IgD-negative memory B cell (primary cell): ENCODE measurements at regions not wholly inside any gene's neighbourhood (a gene's known extent, or its start where the extent isn't known, plus 50 kb on each side); places are given as distances from the start of the nearest gene placed in this dataset.

Experiments used
- H3K27ac Mint-ChIP-seq, 3 donors: one replicate each; pipeline ENCODE4 v1.8.0; 2020 to 2022; ENCODE audit warnings: mild to moderate bottlenecking in 3 of 3, mixed read lengths in 3 of 3, moderate library complexity in 1 of 3
- H3K27me3 Mint-ChIP-seq: one replicate; pipeline ENCODE4 v1.8.0; 2021; ENCODE audit warnings: mixed read lengths
- H3K36me3 Mint-ChIP-seq: one replicate; pipeline ENCODE4 v1.8.0; 2020; ENCODE audit warnings: mild to moderate bottlenecking, mixed read lengths
- H3K4me1 Mint-ChIP-seq, 3 donors: one replicate each; pipeline ENCODE4 v1.8.0; 2020 to 2022; ENCODE audit warnings: mixed read lengths in 3 of 3, mild to moderate bottlenecking in 1 of 3
- H3K4me3 Mint-ChIP-seq, 4 donors: one replicate each; pipeline ENCODE4 v1.8.0; 2020 to 2022; ENCODE audit warnings: mild to moderate bottlenecking in 4 of 4, mixed read lengths in 4 of 4, moderate library complexity in 3 of 4
- H3K9me3 Mint-ChIP-seq, 3 donors: one replicate each; pipeline ENCODE4 v1.8.0; 2020 to 2021; ENCODE audit warnings: mixed read lengths in 3 of 3, mild to moderate bottlenecking in 1 of 3

- Mint-ChIP-seq H3K4me1 (no peaks in the 10 kb centered on the region), H3K9me3 (peaks cover 2 to 24% (median 10%) of the 10 kb centered on the region in 3 donors), H3K4me3 (no peak overlapping the region), H3K36me3 (no peaks in the 10 kb centered on the region), H3K27me3 (no peaks in the 10 kb centered on the region), H3K27ac (no peak overlapping the region)
Measured at GRCh38 chr3:65251375-65251774, 563.6 kb upstream of the ADAMTS9 start.

GRCh38 chr3:65246561-65246960 is 558.8 kb upstream of the ADAMTS9 start:
- no peaks in the 10 kb centered on the region for H3K4me1 Mint-ChIP-seq
- H3K27me3 Mint-ChIP-seq, result no peaks in the 10 kb centered on the region
- no peak overlapping the region for H3K27ac Mint-ChIP-seq
- H3K9me3 Mint-ChIP-seq, result peaks cover 3 to 10% (median 10%) of the 10 kb centered on the region in 3 donors
- no peaks in the 10 kb centered on the region for H3K36me3 Mint-ChIP-seq
- no peak overlapping the region for H3K4me3 Mint-ChIP-seq

GRCh38 chr3:65245133-65246063 is 557.6 kb upstream of the ADAMTS9 start:
- Mint-ChIP-seq H3K9me3 (peaks cover 0 to 7% (median 3%) of the 10 kb centered on the region in 3 donors), H3K27ac (no peak overlapping the region), H3K4me3 (no peak overlapping the region), H3K27me3 (no peaks in the 10 kb centered on the region), H3K36me3 (no peaks in the 10 kb centered on the region), H3K4me1 (no peaks in the 10 kb centered on the region)

DNA sequence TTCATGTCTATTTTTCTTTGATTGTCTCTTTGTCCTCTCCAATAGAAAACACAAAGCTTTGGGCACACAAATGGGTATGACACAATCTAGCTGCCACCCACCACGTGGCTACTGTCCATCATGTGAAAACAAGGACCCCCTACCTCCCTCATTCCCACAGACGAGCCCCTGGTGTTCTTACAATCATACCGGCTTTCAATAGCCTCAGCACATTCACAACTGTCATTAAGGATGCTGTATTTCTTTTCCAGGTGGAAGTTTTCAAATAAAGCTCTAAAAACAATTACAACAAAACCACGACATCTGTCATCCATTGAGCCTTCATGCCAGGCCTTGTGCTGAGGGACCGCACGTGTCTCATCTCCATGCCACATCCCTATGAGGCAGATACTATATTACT is 552.6 kb upstream of the ADAMTS9 start:
- H3K27me3 Mint-ChIP-seq, result no peaks in the 10 kb centered on the region
- H3K36me3 Mint-ChIP-seq, result no peaks in the 10 kb centered on the region
- no peaks in the 10 kb centered on the region for H3K4me1 Mint-ChIP-seq
- no peak overlapping the region for H3K27ac Mint-ChIP-seq
- peaks cover 2 to 9% (median 6%) of the 10 kb centered on the region in 3 donors for H3K9me3 Mint-ChIP-seq
- no peak overlapping the region for H3K4me3 Mint-ChIP-seq

- H3K36me3 Mint-ChIP-seq, result no peaks in the 10 kb centered on the region
- H3K4me3 Mint-ChIP-seq, result no peak overlapping the region
- peaks cover 0 to 10% (median 9%) of the 10 kb centered on the region in 3 donors for H3K9me3 Mint-ChIP-seq
- no peaks in the 10 kb centered on the region for H3K27me3 Mint-ChIP-seq
- no peak overlapping the region for H3K27ac Mint-ChIP-seq
- H3K4me1 Mint-ChIP-seq, result no peaks in the 10 kb centered on the region
Measured at GRCh38 chr3:65238652-65239051, 550.9 kb upstream of the ADAMTS9 start.

- Mint-ChIP-seq H3K9me3 (peaks cover 0 to 7% (median 4%) of the 10 kb centered on the region in 3 donors), H3K36me3 (peaks cover 2% of the 10 kb centered on the region), H3K27ac (no peak overlapping the region), H3K27me3 (no peaks in the 10 kb centered on the region), H3K4me1 (no peaks in the 10 kb centered on the region), H3K4me3 (no peak overlapping the region)
Measured at GRCh38 chr3:65234499-65234898, 546.7 kb upstream of the ADAMTS9 start.

DNA sequence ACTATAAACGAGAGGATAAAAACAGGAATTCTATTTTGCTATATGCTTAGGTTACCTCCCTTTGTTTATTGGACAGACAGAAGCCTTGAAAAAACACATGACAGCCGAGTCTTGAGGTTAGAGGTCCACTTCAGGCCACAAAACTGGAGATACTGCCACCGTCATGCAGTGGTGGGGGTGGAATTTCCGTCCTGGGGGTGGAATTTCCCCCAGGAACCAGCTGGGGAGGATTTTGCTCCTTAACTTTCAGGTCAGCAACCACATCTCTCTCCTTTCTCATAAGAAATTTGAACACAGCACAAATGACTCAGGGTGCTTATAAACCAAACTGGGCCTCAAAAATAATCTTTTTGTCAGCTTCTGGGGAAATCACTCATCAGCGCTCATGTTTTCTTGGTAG is 545.8 kb upstream of the ADAMTS9 start:
- H3K27ac Mint-ChIP-seq, result no peak overlapping the region
- peaks cover 2% of the 10 kb centered on the region for H3K36me3 Mint-ChIP-seq
- peaks cover 0 to 7% (median 4%) of the 10 kb centered on the region in 3 donors for H3K9me3 Mint-ChIP-seq
- H3K27me3 Mint-ChIP-seq, result no peaks in the 10 kb centered on the region
- H3K4me3 Mint-ChIP-seq, result no peak overlapping the region
- no peaks in the 10 kb centered on the region for H3K4me1 Mint-ChIP-seq

- peaks cover 2% of the 10 kb centered on the region for H3K36me3 Mint-ChIP-seq
- H3K4me3 Mint-ChIP-seq, result no peak overlapping the region
- H3K4me1 Mint-ChIP-seq, result no peaks in the 10 kb centered on the region
Measured at GRCh38 chr3:65231544-65231943, 543.7 kb upstream of the ADAMTS9 start.

GRCh38 chr3:65230261-65231139 is 542.7 kb upstream of the ADAMTS9 start:
- no peaks in the 10 kb centered on the region for H3K4me1 Mint-ChIP-seq
- no peaks in the 10 kb centered on the region for H3K27me3 Mint-ChIP-seq
- peaks cover 2% of the 10 kb centered on the region for H3K36me3 Mint-ChIP-seq
- H3K4me3 Mint-ChIP-seq, result no peak overlapping the region
- H3K27ac Mint-ChIP-seq, result no peak overlapping the region
- H3K9me3 Mint-ChIP-seq, result peaks cover 0 to 10% (median 6%) of the 10 kb centered on the region in 3 donors

More at GRCh38 chr3:65231544-65231943, 543.7 kb upstream of the ADAMTS9 start:
- Mint-ChIP-seq H3K9me3 (peaks cover 0 to 13% (median 7%) of the 10 kb centered on the region in 3 donors), H3K27ac (no peak overlapping the region), H3K27me3 (no peaks in the 10 kb centered on the region)

DNA sequence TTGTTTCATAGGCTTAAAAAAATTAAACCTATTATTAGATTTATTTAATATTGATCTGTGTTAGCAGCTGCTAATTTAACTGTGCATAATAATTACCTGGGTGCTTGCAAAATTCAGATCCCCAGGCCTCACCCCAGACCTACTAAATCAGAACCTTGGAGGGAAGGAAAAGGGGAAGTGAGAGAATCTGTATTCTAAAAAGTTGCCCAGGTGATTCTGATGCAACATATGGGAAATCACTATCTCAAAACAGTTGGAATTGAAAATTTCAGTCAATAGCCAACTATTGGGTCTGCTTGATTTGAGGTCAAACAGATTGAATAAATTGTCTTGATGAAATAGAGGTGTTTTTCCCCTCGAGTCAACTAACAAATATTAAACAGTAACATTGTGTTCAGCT is 538.5 kb upstream of the ADAMTS9 start:
- H3K4me3 Mint-ChIP-seq, result no peak overlapping the region
- H3K27me3 Mint-ChIP-seq, result no peaks in the 10 kb centered on the region
- H3K4me1 Mint-ChIP-seq, result no peaks in the 10 kb centered on the region
- no peaks in the 10 kb centered on the region for H3K36me3 Mint-ChIP-seq
- H3K9me3 Mint-ChIP-seq, result peaks cover 2 to 10% (median 8%) of the 10 kb centered on the region in 3 donors
- H3K27ac Mint-ChIP-seq, result no peak overlapping the region

GRCh38 chr3:65210026-65210814 is 522.4 kb upstream of the ADAMTS9 start:
- Mint-ChIP-seq H3K4me3 (no peak overlapping the region), H3K27me3 (no peaks in the 10 kb centered on the region), H3K27ac (no peak overlapping the region), H3K4me1 (no peaks in the 10 kb centered on the region), H3K36me3 (no peaks in the 10 kb centered on the region), H3K9me3 (peaks cover 0 to 12% (median 6%) of the 10 kb centered on the region in 3 donors)

DNA sequence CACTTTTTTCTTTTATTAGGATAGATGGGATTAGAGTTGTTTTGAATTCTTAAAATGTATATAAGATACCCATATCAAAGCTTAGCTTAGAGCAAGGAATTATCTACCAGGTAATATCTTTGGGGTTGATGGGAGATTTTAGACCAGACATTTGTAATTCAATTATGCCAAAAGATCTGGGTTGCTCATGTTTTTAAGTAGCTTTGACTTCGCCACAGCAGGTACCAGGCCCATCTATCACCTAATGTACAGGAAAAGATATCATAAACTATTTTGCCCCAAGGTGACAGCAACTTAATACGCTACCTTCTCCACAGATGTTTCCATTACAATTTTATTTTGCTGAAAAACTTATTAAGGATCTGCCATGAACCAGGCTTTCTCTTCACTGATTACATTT is 514.6 kb upstream of the ADAMTS9 start:
- peak overlapping the region in 1 of 3 donors; percentile 32 for H3K27ac Mint-ChIP-seq
- H3K27me3 Mint-ChIP-seq, result no peaks in the 10 kb centered on the region
- H3K4me3 Mint-ChIP-seq, result no peak overlapping the region
- H3K9me3 Mint-ChIP-seq, result peaks cover 2 to 4% (median 3%) of the 10 kb centered on the region in 3 donors
- no peaks in the 10 kb centered on the region for H3K4me1 Mint-ChIP-seq
- no peaks in the 10 kb centered on the region for H3K36me3 Mint-ChIP-seq

- no peaks in the 10 kb centered on the region for H3K27me3 Mint-ChIP-seq
- H3K4me1 Mint-ChIP-seq, result no peaks in the 10 kb centered on the region
- H3K9me3 Mint-ChIP-seq, result peaks cover 2 to 4% (median 3%) of the 10 kb centered on the region in 3 donors
- H3K27ac Mint-ChIP-seq, result peak overlapping the region in 1 of 3 donors; percentile 32
- H3K4me3 Mint-ChIP-seq, result no peak overlapping the region
- H3K36me3 Mint-ChIP-seq, result no peaks in the 10 kb centered on the region
Measured at GRCh38 chr3:65201926-65202325, 514.1 kb upstream of the ADAMTS9 start.

DNA sequence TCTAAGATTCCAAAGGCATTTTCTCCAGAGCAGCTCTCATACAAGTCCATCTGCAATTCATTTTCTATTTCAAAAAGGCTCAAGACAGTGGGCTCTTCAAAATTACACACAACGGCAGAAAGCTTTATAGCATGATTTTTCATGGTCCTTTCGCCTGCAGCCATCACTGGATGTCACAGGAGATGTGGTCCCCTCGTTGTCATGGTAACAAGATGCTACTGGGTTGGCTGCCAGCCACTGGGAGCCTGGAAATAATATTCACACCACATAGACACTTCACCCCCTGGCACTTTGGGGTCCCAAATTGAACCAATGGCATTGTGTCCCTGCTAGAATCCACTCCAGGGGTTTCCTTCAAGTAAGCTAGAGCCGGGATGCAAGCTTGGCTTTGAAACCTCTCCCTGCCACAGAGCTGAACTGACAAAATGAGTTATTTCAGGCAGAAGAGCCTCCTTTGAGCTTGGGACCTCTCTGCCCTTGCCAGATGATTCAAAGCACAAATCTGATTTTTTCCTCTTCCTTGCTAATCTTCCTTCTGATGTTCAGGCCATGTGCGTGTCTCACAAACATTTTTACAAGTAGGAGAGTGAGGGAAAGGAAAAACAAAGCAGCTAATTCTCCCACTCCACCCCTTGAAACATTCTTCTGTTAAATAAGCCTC is 512.6 kb upstream of the ADAMTS9 start:
- Mint-ChIP-seq H3K27ac (no peak overlapping the region), H3K4me1 (no peaks in the 10 kb centered on the region), H3K4me3 (no peak overlapping the region), H3K36me3 (no peaks in the 10 kb centered on the region), H3K27me3 (no peaks in the 10 kb centered on the region), H3K9me3 (peaks cover 0 to 9% (median 2%) of the 10 kb centered on the region in 3 donors)
